PC-9 (cell line): ENCODE measurements at regions not wholly inside any gene's neighbourhood (a gene's known extent, or its start where the extent isn't known, plus 50 kb on each side); places are given as distances from the start of the nearest gene placed in this dataset.

Experiments
- EZH2 ChIP-seq: fragments of 200-600 bp; sonication (generic); IDR thresholded peaks from 2 replicates; pipeline ENCODE4 v1.8.0; 2017; ENCODE audit warnings: antibody characterized with exemption, low read depth
- TF ChIP-seq, protein P1 (sequence below): fragments of 200-600 bp; sonication (generic); conservative IDR thresholded peaks from 2 replicates; pipeline ENCODE4 v1.6.1; 2017; ENCODE audit warnings: mixed run types, antibody characterized with exemption, mild to moderate bottlenecking, moderate library complexity

DNA sequence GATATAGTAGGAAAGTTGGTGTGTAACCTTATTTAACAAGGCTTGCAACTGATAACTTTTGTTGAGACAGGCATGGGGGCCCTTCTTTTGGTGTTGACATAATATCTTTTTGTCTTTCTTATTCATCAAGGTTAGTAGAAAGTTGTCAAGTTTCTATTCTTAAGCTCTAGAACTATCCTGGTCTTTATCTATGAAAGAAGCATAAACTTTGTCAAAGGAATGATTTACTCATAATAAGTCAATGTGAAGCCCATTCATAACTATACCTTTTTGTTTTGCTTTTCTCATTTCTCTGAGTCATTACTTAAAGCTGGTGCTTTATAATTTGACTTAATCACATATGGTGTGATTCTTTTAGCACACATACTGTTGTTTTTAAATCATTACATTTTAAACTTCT is 312.4 kb downstream of the UTRN start:
- TF ChIP-seq, protein P1, sequence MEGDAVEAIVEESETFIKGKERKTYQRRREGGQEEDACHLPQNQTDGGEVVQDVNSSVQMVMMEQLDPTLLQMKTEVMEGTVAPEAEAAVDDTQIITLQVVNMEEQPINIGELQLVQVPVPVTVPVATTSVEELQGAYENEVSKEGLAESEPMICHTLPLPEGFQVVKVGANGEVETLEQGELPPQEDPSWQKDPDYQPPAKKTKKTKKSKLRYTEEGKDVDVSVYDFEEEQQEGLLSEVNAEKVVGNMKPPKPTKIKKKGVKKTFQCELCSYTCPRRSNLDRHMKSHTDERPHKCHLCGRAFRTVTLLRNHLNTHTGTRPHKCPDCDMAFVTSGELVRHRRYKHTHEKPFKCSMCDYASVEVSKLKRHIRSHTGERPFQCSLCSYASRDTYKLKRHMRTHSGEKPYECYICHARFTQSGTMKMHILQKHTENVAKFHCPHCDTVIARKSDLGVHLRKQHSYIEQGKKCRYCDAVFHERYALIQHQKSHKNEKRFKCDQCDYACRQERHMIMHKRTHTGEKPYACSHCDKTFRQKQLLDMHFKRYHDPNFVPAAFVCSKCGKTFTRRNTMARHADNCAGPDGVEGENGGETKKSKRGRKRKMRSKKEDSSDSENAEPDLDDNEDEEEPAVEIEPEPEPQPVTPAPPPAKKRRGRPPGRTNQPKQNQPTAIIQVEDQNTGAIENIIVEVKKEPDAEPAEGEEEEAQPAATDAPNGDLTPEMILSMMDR, result no peak
- TF ChIP-seq EZH2, result no peak
